ENCODE measurements at regions not wholly inside any gene's neighbourhood (a gene's known extent, or its start where the extent isn't known, plus 50 kb on each side); places are given as distances from the start of the nearest gene placed in this dataset.
"Not testable (repeated sequence)": the region's sequence is repeated elsewhere in the genome, so short reads cannot be mapped to it uniquely, and the experiment has no call there.

DNA sequence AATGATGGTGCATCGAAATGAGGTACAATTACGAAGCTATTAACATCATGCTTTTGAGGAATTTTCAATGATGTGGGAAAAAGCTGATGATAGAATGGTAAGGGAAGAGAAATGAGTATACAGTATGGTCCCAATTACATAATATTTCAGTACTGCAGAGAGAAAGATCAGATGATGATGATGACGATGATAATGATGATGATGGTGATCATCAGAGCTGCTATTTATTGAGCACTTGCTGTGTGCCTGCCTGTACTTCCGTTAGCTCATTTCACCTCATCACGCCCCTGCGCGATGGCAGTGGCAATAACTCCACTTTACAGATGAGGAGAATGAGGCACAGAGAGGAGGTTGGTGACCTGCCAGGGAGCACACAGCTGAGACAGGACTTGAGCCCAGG lies 620.8 kb downstream of the MATN1 start:
- Histone ChIP-seq H3K9me3 (ENCODE audit: insufficient read depth, low read length) (no peaks in the 10 kb centered on the region), H3K4me1 (ENCODE audit: insufficient read depth, insufficient read length) (peaks cover 4% of the 10 kb centered on the region), H3K36me3 (ENCODE audit: insufficient read depth, insufficient read length, low read length) (no peaks in the 10 kb centered on the region), H3K27me3 (ENCODE audit: insufficient read depth, insufficient read length) (peaks cover 14% of the 10 kb centered on the region), H3K9ac (ENCODE audit: insufficient read length, low read depth) (no peak overlapping the region), H3K4me3 (ENCODE audit: insufficient read length, low read depth) (no peak overlapping the region)
- DNase-seq (ENCODE audit: low read depth, low spot score), result no peak
- no peak for TF ChIP-seq ZNF274 (IDR thresholded peaks at IDR 0.05; ENCODE audit: low read depth, low read length)
- TF ChIP-seq YY1 (IDR thresholded peaks at IDR 0.05; ENCODE audit: insufficient read depth, insufficient read length), result no peak
- TF ChIP-seq SUZ12 (IDR thresholded peaks at IDR 0.05; ENCODE audit: extremely low read depth, insufficient read depth, insufficient read length), result no peak

DNA sequence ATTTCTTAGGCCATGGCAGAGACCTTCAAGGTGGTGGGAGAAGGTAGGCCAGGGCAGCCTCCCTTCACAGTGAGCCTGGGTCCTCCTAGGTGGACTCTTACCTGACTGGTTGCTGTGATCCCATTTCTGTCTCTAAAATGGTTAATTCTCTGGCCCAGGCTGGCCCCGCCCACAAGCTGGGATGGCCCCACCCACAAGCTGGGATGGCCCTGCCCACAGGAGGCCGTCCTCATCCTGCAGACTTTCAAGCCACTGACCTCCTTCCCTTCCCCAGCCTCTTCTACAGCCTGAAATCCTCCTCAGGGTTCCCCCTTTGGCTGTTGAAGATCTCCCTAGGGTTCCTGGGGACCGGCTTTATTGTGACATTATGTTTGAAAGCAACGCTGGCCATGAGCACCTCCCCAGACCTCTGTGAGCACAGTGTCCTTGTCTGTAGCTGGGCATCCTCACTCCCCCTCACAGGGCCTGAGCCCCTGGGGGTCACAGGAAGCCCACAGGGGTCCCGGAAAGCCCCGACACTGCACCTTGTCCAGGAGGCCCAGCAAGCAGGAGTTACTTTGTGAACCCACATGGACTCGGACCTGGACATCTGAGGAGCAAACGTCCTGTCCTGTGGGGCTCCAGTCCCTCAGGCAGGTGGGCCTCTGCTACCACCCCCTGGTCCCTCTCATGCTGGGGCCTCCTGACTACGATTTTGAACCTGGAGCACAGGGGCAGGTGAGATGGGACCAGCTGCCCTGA lies 621.7 kb downstream of the MATN1 start:
- no peak overlapping the region for H3K9ac ChIP-seq (ENCODE audit: insufficient read length, low read depth)
- peaks cover 14% of the 10 kb centered on the region for H3K27me3 ChIP-seq (ENCODE audit: insufficient read depth, insufficient read length)
- no peak overlapping the region for H3K4me3 ChIP-seq (ENCODE audit: insufficient read length, low read depth)
- peaks cover 4% of the 10 kb centered on the region for H3K4me1 ChIP-seq (ENCODE audit: insufficient read depth, insufficient read length)
- TF ChIP-seq SUZ12 (IDR thresholded peaks at IDR 0.05; ENCODE audit: extremely low read depth, insufficient read depth, insufficient read length), result no peak
- TF ChIP-seq YY1 (IDR thresholded peaks at IDR 0.05; ENCODE audit: insufficient read depth, insufficient read length), result no peak
- no peak for TF ChIP-seq ZNF274 (IDR thresholded peaks at IDR 0.05; ENCODE audit: low read depth, low read length)
- H3K36me3 ChIP-seq (ENCODE audit: insufficient read depth, insufficient read length, low read length), result no peaks in the 10 kb centered on the region
- no peak for DNase-seq (ENCODE audit: low read depth, low spot score)
- H3K9me3 ChIP-seq (ENCODE audit: insufficient read depth, low read length), result no peaks in the 10 kb centered on the region

- no peak overlapping the region for H3K9ac ChIP-seq (ENCODE audit: insufficient read length, low read depth)
- TF ChIP-seq YY1 (IDR thresholded peaks at IDR 0.05; ENCODE audit: insufficient read depth, insufficient read length) (no peak), ZNF274 (IDR thresholded peaks at IDR 0.05; ENCODE audit: low read depth, low read length) (no peak), SUZ12 (IDR thresholded peaks at IDR 0.05; ENCODE audit: extremely low read depth, insufficient read depth, insufficient read length) (no peak)
- DNase-seq (ENCODE audit: low read depth, low spot score), result no peak
- H3K9me3 ChIP-seq (ENCODE audit: insufficient read depth, low read length), result no peaks in the 10 kb centered on the region
- H3K36me3 ChIP-seq (ENCODE audit: insufficient read depth, insufficient read length, low read length), result no peaks in the 10 kb centered on the region
- H3K27me3 ChIP-seq (ENCODE audit: insufficient read depth, insufficient read length), result peaks cover 14% of the 10 kb centered on the region
- no peak overlapping the region for H3K4me3 ChIP-seq (ENCODE audit: insufficient read length, low read depth)
- H3K4me1 ChIP-seq (ENCODE audit: insufficient read depth, insufficient read length), result peaks cover 2% of the 10 kb centered on the region
Observed at GRCh38 chr1:30101016-30101415, 622.4 kb downstream of the MATN1 start.

DNA sequence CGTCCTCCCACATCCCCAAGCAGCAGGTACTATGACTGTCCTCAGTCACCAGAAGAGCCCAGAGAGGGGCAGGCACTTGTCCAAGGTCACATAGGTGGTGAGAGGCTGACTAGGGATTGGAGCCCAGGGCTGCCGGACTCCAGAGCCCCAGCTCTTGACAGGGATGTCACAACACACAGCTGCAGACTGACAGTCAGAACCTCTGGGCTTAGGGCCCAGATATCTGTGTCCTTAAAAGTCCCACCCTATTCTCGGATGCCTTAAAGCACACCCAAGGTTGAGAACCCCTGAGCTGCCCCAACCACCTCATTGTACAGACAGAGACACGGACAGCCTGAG lies 622.9 kb downstream of the MATN1 start:
- no peaks in the 10 kb centered on the region for H3K9me3 ChIP-seq (ENCODE audit: insufficient read depth, low read length)
- no peak for TF ChIP-seq SUZ12 (IDR thresholded peaks at IDR 0.05; ENCODE audit: extremely low read depth, insufficient read depth, insufficient read length)
- TF ChIP-seq ZNF274 (IDR thresholded peaks at IDR 0.05; ENCODE audit: low read depth, low read length), result no peak
- TF ChIP-seq YY1 (IDR thresholded peaks at IDR 0.05; ENCODE audit: insufficient read depth, insufficient read length), result no peak
- no peak for DNase-seq (ENCODE audit: low read depth, low spot score)

GRCh38 chr1:30099587-30100523 lies 623.5 kb downstream of the MATN1 start:
- H3K4me1 ChIP-seq (ENCODE audit: insufficient read depth, insufficient read length), result peaks cover 2% of the 10 kb centered on the region
- peaks cover 3% of the 10 kb centered on the region for H3K27me3 ChIP-seq (ENCODE audit: insufficient read depth, insufficient read length)
- TF ChIP-seq YY1 (IDR thresholded peaks at IDR 0.05; ENCODE audit: insufficient read depth, insufficient read length) (no peak), ZNF274 (IDR thresholded peaks at IDR 0.05; ENCODE audit: low read depth, low read length) (no peak), SUZ12 (IDR thresholded peaks at IDR 0.05; ENCODE audit: extremely low read depth, insufficient read depth, insufficient read length) (no peak)
- no peak overlapping the region for H3K9ac ChIP-seq (ENCODE audit: insufficient read length, low read depth)
- no peaks in the 10 kb centered on the region for H3K36me3 ChIP-seq (ENCODE audit: insufficient read depth, insufficient read length, low read length)
- no peaks in the 10 kb centered on the region for H3K9me3 ChIP-seq (ENCODE audit: insufficient read depth, low read length)
- H3K4me3 ChIP-seq (ENCODE audit: insufficient read length, low read depth), result no peak overlapping the region
- no peak for DNase-seq (ENCODE audit: low read depth, low spot score)

More for the DNA sequence above, 622.9 kb downstream of the MATN1 start:
- Histone ChIP-seq H3K36me3 (ENCODE audit: insufficient read depth, insufficient read length, low read length) (no peaks in the 10 kb centered on the region), H3K4me1 (ENCODE audit: insufficient read depth, insufficient read length) (peaks cover 2% of the 10 kb centered on the region), H3K9ac (ENCODE audit: insufficient read length, low read depth) (no peak overlapping the region), H3K27me3 (ENCODE audit: insufficient read depth, insufficient read length) (peaks cover 9% of the 10 kb centered on the region), H3K4me3 (ENCODE audit: insufficient read length, low read depth) (no peak overlapping the region)

GRCh38 chr1:30097851-30098250 lies 625.5 kb downstream of the MATN1 start:
- not testable (repeated sequence) for H3K36me3 ChIP-seq (ENCODE audit: insufficient read depth, insufficient read length, low read length); H3K4me3 ChIP-seq (ENCODE audit: insufficient read length, low read depth); DNase-seq (ENCODE audit: low read depth, low spot score); H3K4me1 ChIP-seq (ENCODE audit: insufficient read depth, insufficient read length); H3K27me3 ChIP-seq (ENCODE audit: insufficient read depth, insufficient read length); H3K9ac ChIP-seq (ENCODE audit: insufficient read length, low read depth)
- H3K9me3 ChIP-seq (ENCODE audit: insufficient read depth, low read length), result peaks cover 12% of the 10 kb centered on the region

- Histone ChIP-seq H3K36me3 (ENCODE audit: insufficient read depth, insufficient read length, low read length) (no peaks in the 10 kb centered on the region), H3K4me3 (ENCODE audit: insufficient read length, low read depth) (no peak overlapping the region), H3K9me3 (ENCODE audit: insufficient read depth, low read length) (peaks cover 35% of the 10 kb centered on the region), H3K9ac (ENCODE audit: insufficient read length, low read depth) (no peak overlapping the region), H3K4me1 (ENCODE audit: insufficient read depth, insufficient read length) (no peaks in the 10 kb centered on the region), H3K27me3 (ENCODE audit: insufficient read depth, insufficient read length) (no peaks in the 10 kb centered on the region)
- DNase-seq (ENCODE audit: low read depth, low spot score), result no peak
- no peak for TF ChIP-seq YY1 (IDR thresholded peaks at IDR 0.05; ENCODE audit: insufficient read depth, insufficient read length)
- no peak for TF ChIP-seq ZNF274 (IDR thresholded peaks at IDR 0.05; ENCODE audit: low read depth, low read length)
- no peak for TF ChIP-seq SUZ12 (IDR thresholded peaks at IDR 0.05; ENCODE audit: extremely low read depth, insufficient read depth, insufficient read length)
Observed at GRCh38 chr1:30095451-30096025, 627.8 kb downstream of the MATN1 start.

Measured in NT2/D1 (cell line).